ENCODE measurements at regions not wholly inside any gene's neighbourhood (a gene's known extent, or its start where the extent isn't known, plus 50 kb on each side); places are given as distances from the start of the nearest gene placed in this dataset.
"Not testable (repeated sequence)": the region's sequence is repeated elsewhere in the genome, so short reads cannot be mapped to it uniquely, and the experiment has no call there.

- H3K27me3 ChIP-seq (ENCODE audit: control insufficient read depth in 2 of 2, insufficient read depth in 2 of 2, low read length in 2 of 2): no peaks in the 10 kb centered on the region
- no peak overlapping the region for H3K4me3 ChIP-seq (ENCODE audit: low read length in 2 of 2)
- H3K9me3 ChIP-seq (ENCODE audit: control insufficient read depth in 2 of 2, low read length in 2 of 2): no peaks in the 10 kb centered on the region
- no peak overlapping the region for H3K9ac ChIP-seq (ENCODE audit: low read depth in 1 of 2, low read length in 2 of 2)
- H3K27ac ChIP-seq (ENCODE audit: low read depth in 2 of 2, low read length in 2 of 2): no peak overlapping the region
- H3K36me3 ChIP-seq (ENCODE audit: control insufficient read depth in 2 of 2, insufficient read depth in 2 of 2, low read length in 2 of 2): no peaks in the 10 kb centered on the region
- no peaks in the 10 kb centered on the region for H3K4me1 ChIP-seq (ENCODE audit: control insufficient read depth in 2 of 2, insufficient read depth in 2 of 2, low read length in 2 of 2)
Observed at GRCh38 chr3:80970292-80970691, 791.2 kb downstream of the GBE1 start.

GRCh38 chr3:80929576-80929975 lies 831.9 kb downstream of the GBE1 start:
- Histone ChIP-seq H3K4me3 (ENCODE audit: low read length in 2 of 2) (no peak overlapping the region), H3K4me1 (ENCODE audit: control insufficient read depth in 2 of 2, insufficient read depth in 2 of 2, low read length in 2 of 2) (no peaks in the 10 kb centered on the region), H3K27ac (ENCODE audit: low read depth in 2 of 2, low read length in 2 of 2) (no peak overlapping the region), H3K9ac (ENCODE audit: low read depth in 1 of 2, low read length in 2 of 2) (no peak overlapping the region), H3K27me3 (ENCODE audit: control insufficient read depth in 2 of 2, insufficient read depth in 2 of 2, low read length in 2 of 2) (no peaks in the 10 kb centered on the region), H3K36me3 (ENCODE audit: control insufficient read depth in 2 of 2, insufficient read depth in 2 of 2, low read length in 2 of 2) (no peaks in the 10 kb centered on the region), H3K9me3 (ENCODE audit: control insufficient read depth in 2 of 2, low read length in 2 of 2) (no peaks in the 10 kb centered on the region)

GRCh38 chr3:80914854-80915253 lies 846.6 kb downstream of the GBE1 start:
- Histone ChIP-seq H3K9ac (ENCODE audit: low read depth in 1 of 2, low read length in 2 of 2) (no peak overlapping the region), H3K27ac (ENCODE audit: low read depth in 2 of 2, low read length in 2 of 2) (no peak overlapping the region), H3K9me3 (ENCODE audit: control insufficient read depth in 2 of 2, low read length in 2 of 2) (no peaks in the 10 kb centered on the region), H3K27me3 (ENCODE audit: control insufficient read depth in 2 of 2, insufficient read depth in 2 of 2, low read length in 2 of 2) (no peaks in the 10 kb centered on the region), H3K36me3 (ENCODE audit: control insufficient read depth in 2 of 2, insufficient read depth in 2 of 2, low read length in 2 of 2) (no peaks in the 10 kb centered on the region), H3K4me3 (ENCODE audit: low read length in 2 of 2) (no peak overlapping the region), H3K4me1 (ENCODE audit: control insufficient read depth in 2 of 2, insufficient read depth in 2 of 2, low read length in 2 of 2) (no peaks in the 10 kb centered on the region)

GRCh38 chr3:80898211-80898610 lies 863.2 kb downstream of the GBE1 start:
- Histone ChIP-seq H3K27ac (ENCODE audit: low read depth in 2 of 2, low read length in 2 of 2) (no peak overlapping the region), H3K4me1 (ENCODE audit: control insufficient read depth in 2 of 2, insufficient read depth in 2 of 2, low read length in 2 of 2) (no peaks in the 10 kb centered on the region), H3K36me3 (ENCODE audit: control insufficient read depth in 2 of 2, insufficient read depth in 2 of 2, low read length in 2 of 2) (no peaks in the 10 kb centered on the region), H3K27me3 (ENCODE audit: control insufficient read depth in 2 of 2, insufficient read depth in 2 of 2, low read length in 2 of 2) (no peaks in the 10 kb centered on the region), H3K9me3 (ENCODE audit: control insufficient read depth in 2 of 2, low read length in 2 of 2) (no peaks in the 10 kb centered on the region), H3K9ac (ENCODE audit: low read depth in 1 of 2, low read length in 2 of 2) (no peak overlapping the region), H3K4me3 (ENCODE audit: low read length in 2 of 2) (no peak overlapping the region)

- not testable (repeated sequence) for H3K4me1 ChIP-seq (ENCODE audit: control insufficient read depth in 2 of 2, insufficient read depth in 2 of 2, low read length in 2 of 2); H3K36me3 ChIP-seq (ENCODE audit: control insufficient read depth in 2 of 2, insufficient read depth in 2 of 2, low read length in 2 of 2); H3K9me3 ChIP-seq (ENCODE audit: control insufficient read depth in 2 of 2, low read length in 2 of 2); H3K27me3 ChIP-seq (ENCODE audit: control insufficient read depth in 2 of 2, insufficient read depth in 2 of 2, low read length in 2 of 2); H3K27ac ChIP-seq (ENCODE audit: low read depth in 2 of 2, low read length in 2 of 2); H3K4me3 ChIP-seq (ENCODE audit: low read length in 2 of 2); H3K9ac ChIP-seq (ENCODE audit: low read depth in 1 of 2, low read length in 2 of 2)
Observed at GRCh38 chr3:80897005-80897404, 864.4 kb downstream of the GBE1 start.

GRCh38 chr3:80890571-80890970 lies 870.9 kb downstream of the GBE1 start:
- Histone ChIP-seq H3K36me3 (ENCODE audit: control insufficient read depth in 2 of 2, insufficient read depth in 2 of 2, low read length in 2 of 2) (no peaks in the 10 kb centered on the region), H3K4me3 (ENCODE audit: low read length in 2 of 2) (no peak overlapping the region), H3K9me3 (ENCODE audit: control insufficient read depth in 2 of 2, low read length in 2 of 2) (no peaks in the 10 kb centered on the region), H3K27ac (ENCODE audit: low read depth in 2 of 2, low read length in 2 of 2) (no peak overlapping the region), H3K4me1 (ENCODE audit: control insufficient read depth in 2 of 2, insufficient read depth in 2 of 2, low read length in 2 of 2) (no peaks in the 10 kb centered on the region), H3K9ac (ENCODE audit: low read depth in 1 of 2, low read length in 2 of 2) (no peak overlapping the region), H3K27me3 (ENCODE audit: control insufficient read depth in 2 of 2, insufficient read depth in 2 of 2, low read length in 2 of 2) (no peaks in the 10 kb centered on the region)

- no peaks in the 10 kb centered on the region for H3K9me3 ChIP-seq (ENCODE audit: control insufficient read depth in 2 of 2, low read length in 2 of 2)
- H3K4me3 ChIP-seq (ENCODE audit: low read length in 2 of 2): no peak overlapping the region
- no peaks in the 10 kb centered on the region for H3K36me3 ChIP-seq (ENCODE audit: control insufficient read depth in 2 of 2, insufficient read depth in 2 of 2, low read length in 2 of 2)
- no peak overlapping the region for H3K27ac ChIP-seq (ENCODE audit: low read depth in 2 of 2, low read length in 2 of 2)
- H3K27me3 ChIP-seq (ENCODE audit: control insufficient read depth in 2 of 2, insufficient read depth in 2 of 2, low read length in 2 of 2): no peaks in the 10 kb centered on the region
- H3K9ac ChIP-seq (ENCODE audit: low read depth in 1 of 2, low read length in 2 of 2): no peak overlapping the region
- no peaks in the 10 kb centered on the region for H3K4me1 ChIP-seq (ENCODE audit: control insufficient read depth in 2 of 2, insufficient read depth in 2 of 2, low read length in 2 of 2)
Observed at GRCh38 chr3:80889535-80889934, 871.9 kb downstream of the GBE1 start.

GRCh38 chr3:80870476-80871041 lies 890.9 kb downstream of the GBE1 start:
- H3K36me3 ChIP-seq (ENCODE audit: control insufficient read depth in 2 of 2, insufficient read depth in 2 of 2, low read length in 2 of 2): no peaks in the 10 kb centered on the region
- H3K4me1 ChIP-seq (ENCODE audit: control insufficient read depth in 2 of 2, insufficient read depth in 2 of 2, low read length in 2 of 2): no peaks in the 10 kb centered on the region
- no peaks in the 10 kb centered on the region for H3K9me3 ChIP-seq (ENCODE audit: control insufficient read depth in 2 of 2, low read length in 2 of 2)
- no peak overlapping the region for H3K27ac ChIP-seq (ENCODE audit: low read depth in 2 of 2, low read length in 2 of 2)
- H3K9ac ChIP-seq (ENCODE audit: low read depth in 1 of 2, low read length in 2 of 2): no peak overlapping the region
- no peaks in the 10 kb centered on the region for H3K27me3 ChIP-seq (ENCODE audit: control insufficient read depth in 2 of 2, insufficient read depth in 2 of 2, low read length in 2 of 2)
- H3K4me3 ChIP-seq (ENCODE audit: low read length in 2 of 2): no peak overlapping the region

- H3K4me1 ChIP-seq (ENCODE audit: control insufficient read depth in 2 of 2, insufficient read depth in 2 of 2, low read length in 2 of 2): no peaks in the 10 kb centered on the region
- H3K36me3 ChIP-seq (ENCODE audit: control insufficient read depth in 2 of 2, insufficient read depth in 2 of 2, low read length in 2 of 2): no peaks in the 10 kb centered on the region
- no peaks in the 10 kb centered on the region for H3K9me3 ChIP-seq (ENCODE audit: control insufficient read depth in 2 of 2, low read length in 2 of 2)
- no peaks in the 10 kb centered on the region for H3K27me3 ChIP-seq (ENCODE audit: control insufficient read depth in 2 of 2, insufficient read depth in 2 of 2, low read length in 2 of 2)
- no peak overlapping the region for H3K27ac ChIP-seq (ENCODE audit: low read depth in 2 of 2, low read length in 2 of 2)
- no peak overlapping the region for H3K9ac ChIP-seq (ENCODE audit: low read depth in 1 of 2, low read length in 2 of 2)
- H3K4me3 ChIP-seq (ENCODE audit: low read length in 2 of 2): no peak overlapping the region
Observed at GRCh38 chr3:80855482-80855881, 906.0 kb downstream of the GBE1 start.

GRCh38 chr3:80836395-80836794 lies 925.0 kb downstream of the GBE1 start:
- Histone ChIP-seq H3K27me3 (ENCODE audit: control insufficient read depth in 2 of 2, insufficient read depth in 2 of 2, low read length in 2 of 2) (no peaks in the 10 kb centered on the region), H3K9me3 (ENCODE audit: control insufficient read depth in 2 of 2, low read length in 2 of 2) (peaks cover 0 to 3% of the 10 kb centered on the region in 2 donors), H3K9ac (ENCODE audit: low read depth in 1 of 2, low read length in 2 of 2) (no peak overlapping the region), H3K4me3 (ENCODE audit: low read length in 2 of 2) (no peak overlapping the region), H3K4me1 (ENCODE audit: control insufficient read depth in 2 of 2, insufficient read depth in 2 of 2, low read length in 2 of 2) (no peaks in the 10 kb centered on the region), H3K27ac (ENCODE audit: low read depth in 2 of 2, low read length in 2 of 2) (no peak overlapping the region), H3K36me3 (ENCODE audit: control insufficient read depth in 2 of 2, insufficient read depth in 2 of 2, low read length in 2 of 2) (no peaks in the 10 kb centered on the region)

GRCh38 chr3:80807577-80807976 lies 953.9 kb downstream of the GBE1 start:
- no peak overlapping the region for H3K4me3 ChIP-seq (ENCODE audit: low read length in 2 of 2)
- H3K27me3 ChIP-seq (ENCODE audit: control insufficient read depth in 2 of 2, insufficient read depth in 2 of 2, low read length in 2 of 2): no peaks in the 10 kb centered on the region
- H3K9me3 ChIP-seq (ENCODE audit: control insufficient read depth in 2 of 2, low read length in 2 of 2): no peaks in the 10 kb centered on the region
- no peak overlapping the region for H3K9ac ChIP-seq (ENCODE audit: low read depth in 1 of 2, low read length in 2 of 2)
- no peaks in the 10 kb centered on the region for H3K36me3 ChIP-seq (ENCODE audit: control insufficient read depth in 2 of 2, insufficient read depth in 2 of 2, low read length in 2 of 2)
- H3K27ac ChIP-seq (ENCODE audit: low read depth in 2 of 2, low read length in 2 of 2): no peak overlapping the region
- no peaks in the 10 kb centered on the region for H3K4me1 ChIP-seq (ENCODE audit: control insufficient read depth in 2 of 2, insufficient read depth in 2 of 2, low read length in 2 of 2)

Measured in mucosa of rectum (tissue), 2 donors.